Fibroblast of peridontal ligament (primary cell): ENCODE measurements at regions not wholly inside any gene's neighbourhood (a gene's known extent, or its start where the extent isn't known, plus 50 kb on each side); places are given as distances from the start of the nearest gene placed in this dataset.
"Not testable (repeated sequence)": the region's sequence is repeated elsewhere in the genome, so short reads cannot be mapped to it uniquely, and the experiment has no call there.

Experiments
- DNase-seq: peaks from one replicate; pipeline ENCODE4 v3.0.0-alpha.2; 2010; ENCODE audit errors: extremely low read depth

DNA sequence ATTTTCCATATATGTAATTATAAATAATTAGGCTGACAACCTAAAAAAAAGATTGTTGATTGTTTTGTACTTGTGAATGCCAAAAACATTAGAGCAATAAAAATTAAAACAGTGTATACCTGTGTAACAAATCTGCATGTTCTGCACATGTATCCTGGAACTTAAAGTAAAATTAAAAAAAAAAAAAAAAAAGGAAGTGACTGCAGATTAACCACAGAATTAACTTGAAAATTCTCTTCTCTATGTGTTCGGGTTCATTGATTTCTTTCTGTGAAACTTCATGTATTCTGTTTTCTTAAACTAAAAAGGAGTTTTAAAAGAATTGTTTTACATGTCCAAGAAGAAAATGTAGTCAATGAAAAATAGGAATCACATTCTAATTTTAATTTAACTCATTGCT is 95.7 kb downstream of the FASLG start:
- no peak for DNase-seq

DNA sequence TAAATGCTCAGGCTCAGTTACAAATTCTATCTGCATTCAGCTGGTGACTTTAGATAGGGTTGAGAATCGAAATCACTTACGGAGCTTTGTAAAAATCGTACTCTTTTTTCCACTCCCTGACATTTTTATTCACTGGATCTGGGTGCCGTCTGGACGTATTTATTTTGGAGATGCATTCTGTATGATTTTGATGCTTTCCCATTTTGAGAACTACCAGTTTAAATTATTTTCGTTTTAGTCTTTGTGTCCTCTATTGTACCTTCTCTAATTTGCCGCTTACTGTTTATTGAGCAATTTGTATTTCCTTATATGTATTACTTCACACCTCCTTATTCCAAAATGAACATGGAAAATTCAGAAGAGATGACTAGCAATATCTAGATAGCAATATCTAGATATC is 96.2 kb downstream of the FASLG start:
- DNase-seq: no peak

DNA sequence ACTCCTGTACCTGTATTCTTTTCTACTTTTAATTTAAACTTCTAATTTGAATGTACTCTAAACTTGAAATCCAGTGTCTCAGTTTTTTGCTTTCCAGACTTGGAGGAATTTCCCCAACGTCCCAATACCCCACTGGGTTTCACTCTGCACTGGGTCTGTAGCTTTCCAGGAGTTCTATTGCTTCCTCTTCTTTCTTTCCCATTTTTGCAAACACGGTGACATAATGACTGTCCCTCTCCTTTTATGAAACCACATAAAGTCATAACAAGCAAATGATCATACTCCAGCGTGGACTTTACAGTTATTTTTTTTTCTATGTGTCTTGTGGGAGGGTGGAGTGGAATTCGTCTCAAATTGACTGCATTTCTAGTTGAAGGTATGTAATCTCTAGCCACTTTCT is 97.1 kb downstream of the FASLG start:
- DNase-seq: no peak

DNA sequence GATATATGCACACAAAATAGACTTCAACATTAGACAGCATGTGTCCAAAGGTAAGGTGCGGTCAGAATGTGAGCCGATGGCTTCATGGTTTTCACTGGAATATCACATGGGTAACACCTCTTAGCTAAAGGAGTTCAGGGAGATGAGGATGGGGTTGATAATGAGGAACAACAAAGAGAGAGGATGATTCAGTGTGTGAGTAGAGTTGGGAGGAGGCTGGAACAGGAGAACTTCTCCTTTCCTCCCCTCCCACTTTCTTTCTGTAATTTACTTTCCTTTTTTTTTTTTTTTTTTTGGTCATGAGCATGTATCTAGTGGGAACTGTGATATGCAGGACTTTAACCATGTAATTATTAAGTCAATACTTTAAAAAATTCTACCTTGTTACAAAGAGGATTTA is 99.4 kb downstream of the FASLG start:
- DNase-seq: no peak

DNA sequence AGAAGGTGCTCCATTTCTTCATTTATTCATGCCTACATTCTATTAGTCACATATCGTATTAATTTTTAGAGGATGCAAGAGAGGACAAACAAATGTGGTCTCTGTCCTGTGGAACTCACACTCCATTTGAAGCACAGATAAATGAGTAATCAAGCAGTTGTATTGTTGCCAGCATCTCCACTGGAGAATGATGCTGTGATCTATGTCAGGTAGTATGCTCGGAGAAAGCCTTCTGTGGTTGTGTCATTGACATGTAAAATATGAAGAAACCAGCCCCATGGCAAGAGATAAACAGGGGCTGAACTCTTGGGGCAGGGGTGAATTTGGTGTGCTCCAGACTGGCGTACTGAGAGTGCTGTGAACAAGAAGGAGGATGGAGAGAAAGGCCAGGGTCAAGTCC is 101.2 kb downstream of the FASLG start:
- no peak for DNase-seq

DNA sequence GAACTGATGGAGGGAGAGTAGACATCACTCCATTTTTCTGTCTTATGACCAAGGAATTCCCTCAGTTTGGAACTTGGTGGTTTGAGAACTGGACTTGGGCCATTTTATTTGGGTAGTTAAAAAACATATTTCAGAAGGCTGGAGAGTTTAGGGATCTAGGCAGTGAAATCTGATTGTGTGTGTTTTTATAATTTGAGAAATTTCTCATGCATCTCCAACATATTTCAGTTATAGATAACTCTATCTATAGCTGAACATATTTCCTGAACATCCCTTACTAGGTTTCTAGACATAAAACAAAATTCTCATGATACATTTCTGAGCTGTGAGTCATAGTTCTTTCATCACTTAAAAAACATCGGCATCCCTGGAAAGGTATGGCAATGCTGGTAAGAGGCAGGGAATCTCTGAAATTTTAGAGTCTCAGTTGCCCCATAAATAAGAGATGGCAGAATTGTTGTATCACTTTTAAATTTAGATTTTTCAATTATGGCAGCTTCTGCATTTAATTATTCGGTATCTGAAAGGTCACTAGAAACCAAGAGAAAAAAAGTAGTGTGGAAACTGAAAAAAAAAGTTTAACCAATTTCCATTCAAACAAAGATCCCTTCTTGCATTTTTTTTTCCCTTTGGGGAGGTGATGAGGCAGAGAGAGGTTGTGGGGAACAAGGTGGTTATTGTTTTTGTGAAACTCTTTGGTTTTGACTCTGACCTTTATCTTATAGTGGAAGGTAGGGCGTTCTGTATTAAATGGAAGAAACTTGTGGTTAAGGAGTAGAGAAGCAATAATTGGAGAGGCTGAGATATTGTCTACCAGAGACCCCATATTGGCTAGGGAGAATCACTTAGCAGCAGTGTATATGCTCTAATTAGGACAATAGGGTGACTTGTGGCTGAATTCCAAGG is 102.9 kb downstream of the FASLG start:
- DNase-seq: peak; percentile 31

DNA sequence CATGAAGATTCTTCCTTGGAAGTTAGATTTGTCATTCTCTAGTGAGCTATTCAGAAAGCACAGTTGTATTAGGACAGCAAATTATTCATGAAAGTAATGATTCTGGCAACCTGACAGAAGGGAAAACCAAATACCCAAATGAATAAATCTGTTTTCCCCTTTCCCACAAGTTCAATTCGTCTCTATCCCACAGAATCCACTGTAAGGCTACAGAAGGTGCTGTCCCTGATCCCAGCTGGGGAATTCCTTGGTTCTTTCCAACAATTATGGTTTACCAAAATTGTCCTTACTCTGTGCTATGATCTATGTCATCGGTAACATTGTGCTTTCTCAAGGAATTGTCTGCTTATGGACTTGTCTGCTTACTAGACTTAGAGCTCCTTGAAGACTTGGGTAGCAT is 104.2 kb downstream of the FASLG start:
- DNase-seq: no peak

DNA sequence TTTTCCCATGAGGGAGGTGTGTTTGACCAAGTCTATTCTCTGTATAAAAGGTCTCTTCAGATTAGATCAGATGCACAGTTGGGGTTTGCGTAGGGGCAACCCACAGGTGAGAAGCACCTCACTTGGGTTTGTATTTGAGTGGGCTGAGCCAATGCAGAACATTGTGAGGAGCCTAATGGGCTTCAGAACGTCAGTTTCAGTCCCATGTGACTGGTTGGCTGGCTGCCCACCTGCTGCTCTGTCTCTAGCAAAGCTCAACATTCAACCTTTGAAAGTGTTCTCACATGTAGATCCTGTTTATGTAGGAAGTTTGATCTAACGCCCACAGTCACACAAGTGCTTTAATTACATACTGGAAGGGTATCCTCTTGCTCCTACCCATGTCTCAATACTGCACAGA is 105.5 kb downstream of the FASLG start:
- DNase-seq: no peak

DNA sequence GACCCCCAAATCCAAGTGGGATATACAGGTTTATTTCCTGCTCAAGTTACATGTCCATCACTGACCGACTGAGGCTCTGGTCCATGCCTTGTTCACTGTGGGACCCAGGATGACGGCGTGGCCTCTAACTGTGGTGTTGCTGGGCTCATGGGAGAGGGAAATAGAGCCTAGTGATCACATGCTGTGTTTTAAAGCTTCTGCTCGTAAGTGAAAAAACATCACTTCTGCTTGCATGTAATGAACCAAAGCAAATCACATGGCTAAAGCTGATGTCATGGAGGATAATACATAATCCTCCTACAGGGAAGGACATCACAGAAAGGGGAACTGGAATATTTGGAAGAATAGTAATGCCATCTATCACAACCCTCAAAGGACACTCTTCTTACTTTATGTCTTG is 107.6 kb downstream of the FASLG start:
- no peak for DNase-seq

DNA sequence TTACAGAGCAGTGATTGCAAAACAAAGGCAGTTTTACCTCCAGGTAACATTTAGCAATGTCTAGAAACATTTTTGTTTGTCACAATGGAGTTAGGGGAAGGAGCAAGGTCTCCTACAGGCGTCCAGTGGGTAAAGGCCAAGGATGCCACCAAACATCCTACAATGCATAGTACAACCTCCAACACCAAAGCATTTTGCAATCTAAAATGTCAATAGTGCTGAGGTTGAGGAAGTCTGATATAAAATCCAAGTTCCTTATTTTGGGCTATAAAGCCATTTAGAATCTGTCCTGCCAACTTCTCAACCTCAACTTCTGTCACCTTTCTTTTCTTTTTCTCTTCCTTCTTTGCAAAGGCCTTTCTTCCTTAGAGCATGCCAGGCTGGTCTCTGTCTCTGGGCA is 111.2 kb downstream of the FASLG start:
- DNase-seq: no peak

DNA sequence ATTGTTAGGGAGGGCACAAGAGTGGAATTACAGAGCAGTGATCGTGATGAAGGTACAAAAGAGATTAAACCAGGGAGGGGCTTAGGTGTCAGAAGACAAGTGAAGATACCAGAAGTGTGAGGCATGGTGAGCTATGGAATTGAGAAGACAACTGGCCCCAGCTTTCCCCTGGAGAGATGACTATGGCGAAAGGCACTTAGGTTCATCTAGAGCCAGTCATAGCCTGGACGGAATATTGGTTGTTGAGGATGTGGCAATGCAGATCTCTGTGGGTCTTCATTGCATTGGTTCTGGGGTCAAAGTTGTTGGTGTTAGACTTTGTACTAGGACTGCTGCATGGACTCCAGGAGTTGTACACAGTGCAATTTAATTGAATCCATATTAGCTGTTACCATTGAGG is 115.7 kb downstream of the FASLG start:
- no peak for DNase-seq

DNA sequence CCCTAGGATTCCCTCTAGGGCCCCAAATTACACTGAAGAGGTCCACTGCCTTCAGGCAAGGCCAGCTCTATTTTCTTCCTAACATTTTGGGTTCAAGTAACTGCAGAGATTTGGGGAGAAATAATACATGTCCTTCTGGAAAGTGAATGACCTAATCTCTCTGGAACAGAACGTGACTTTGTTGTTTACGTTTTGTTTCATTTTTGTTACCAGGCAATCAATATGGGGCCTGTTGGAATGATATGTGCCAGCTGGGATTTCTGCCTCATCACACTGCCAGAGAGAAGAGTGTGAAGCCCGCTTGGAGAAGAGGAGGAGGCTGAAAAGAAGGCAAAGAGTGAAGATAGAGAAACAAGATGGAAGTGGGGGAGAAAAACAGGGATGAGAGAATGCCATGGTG is 116.7 kb downstream of the FASLG start:
- DNase-seq: peak; percentile 34

DNA sequence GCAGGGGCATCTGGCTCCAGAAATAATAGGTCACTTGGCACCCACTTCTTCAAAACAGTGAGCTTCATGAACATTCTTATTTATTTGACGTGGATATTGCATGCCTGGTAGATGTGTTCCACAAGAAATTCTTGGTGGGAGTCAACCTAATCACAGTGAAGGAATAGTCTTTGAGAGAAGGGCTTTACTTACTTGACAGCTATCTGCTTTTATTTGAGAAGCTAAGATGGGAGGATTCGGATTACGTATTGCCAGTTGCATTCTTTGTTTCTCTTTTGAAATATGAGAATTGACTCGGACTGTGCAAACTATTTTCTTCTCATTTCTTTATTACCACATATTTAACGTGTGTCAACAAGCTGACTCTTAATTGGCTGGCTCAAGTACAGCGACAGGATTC is 117.2 kb downstream of the FASLG start:
- DNase-seq: peak; percentile 15

DNA sequence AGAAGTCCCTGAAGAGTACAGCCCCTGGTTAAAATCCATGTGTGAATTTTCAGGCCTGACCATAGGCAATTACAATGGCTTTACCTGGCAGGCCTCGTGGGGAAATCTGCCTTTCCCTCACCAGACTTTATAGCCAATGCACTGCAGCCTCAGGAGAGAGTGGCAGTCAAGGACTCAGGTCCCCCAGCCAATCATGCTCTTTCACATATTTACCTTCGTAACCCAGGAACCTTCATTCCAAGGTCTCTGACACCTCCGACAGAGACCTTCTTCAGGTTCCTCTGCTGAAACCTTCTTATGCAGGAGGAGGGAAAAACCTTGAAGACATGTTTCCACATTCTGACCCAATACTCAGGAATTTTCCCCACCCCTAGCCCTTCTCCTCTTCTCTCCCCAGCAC is 118.9 kb downstream of the FASLG start:
- DNase-seq: no peak

DNA sequence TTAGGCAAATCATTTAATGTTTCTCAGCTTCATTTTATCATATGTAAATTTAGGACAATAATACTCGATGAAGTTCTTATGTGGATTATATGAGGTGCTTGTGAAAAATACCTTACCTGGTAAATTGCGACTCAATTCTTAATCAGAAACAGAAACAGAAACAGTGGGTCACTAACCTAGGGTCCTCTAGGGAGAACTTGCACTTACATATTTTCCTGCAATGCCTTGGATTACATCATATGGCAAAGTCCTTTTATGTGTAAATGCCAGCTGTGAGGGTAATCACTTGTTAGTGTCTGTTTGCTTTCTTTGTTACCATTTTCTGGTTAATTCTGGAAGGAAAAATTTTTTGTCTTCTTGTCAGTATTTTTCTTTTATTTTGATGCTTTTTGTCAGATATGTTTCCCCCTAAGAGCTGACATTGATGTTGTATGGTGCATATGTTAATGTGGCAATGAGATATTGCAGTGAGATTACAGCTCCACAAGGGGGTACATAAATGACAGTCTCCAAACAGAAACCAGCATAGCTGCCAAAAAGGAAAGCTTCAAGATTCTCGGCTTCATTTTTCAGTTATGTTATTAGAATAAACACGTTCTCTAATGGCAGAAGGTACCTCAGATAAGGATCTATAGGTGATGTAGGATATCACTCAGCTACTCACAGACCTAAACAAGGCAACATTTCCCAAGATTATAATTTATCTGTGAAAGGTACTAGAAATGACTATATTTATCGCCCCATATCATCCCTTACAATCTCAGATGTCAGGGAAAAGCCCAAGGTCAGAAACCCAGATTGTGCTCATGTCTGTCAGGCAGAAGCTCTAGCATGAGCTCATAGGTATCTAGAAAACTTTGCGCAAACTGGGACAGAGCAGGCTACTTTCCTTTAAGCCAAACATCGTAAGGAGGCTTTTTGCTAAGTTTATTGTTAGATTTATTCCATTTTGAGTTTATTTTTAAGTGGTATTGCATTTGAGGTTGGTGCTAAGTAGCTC is 119.9 kb downstream of the FASLG start:
- DNase-seq: peak; percentile 28

DNA sequence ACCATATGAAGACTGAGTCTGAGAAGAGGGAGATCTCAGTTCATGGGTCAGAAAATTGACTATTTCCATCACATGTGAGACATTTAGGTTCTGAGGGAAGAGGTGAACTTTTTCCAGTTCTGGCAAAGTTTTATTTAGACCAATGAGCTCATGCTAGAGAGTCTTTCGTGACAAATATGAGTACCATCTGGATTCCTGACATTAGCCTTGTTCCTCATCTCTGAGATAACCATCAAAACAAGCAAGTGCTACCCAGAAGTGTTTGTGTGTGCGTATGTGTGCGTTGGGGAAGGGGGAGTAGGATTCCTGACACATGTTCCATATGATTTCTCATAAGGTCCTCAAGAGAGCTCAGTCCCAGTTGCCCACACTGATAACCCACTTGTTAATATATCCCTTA is 120.6 kb downstream of the FASLG start:
- no peak for DNase-seq

DNA sequence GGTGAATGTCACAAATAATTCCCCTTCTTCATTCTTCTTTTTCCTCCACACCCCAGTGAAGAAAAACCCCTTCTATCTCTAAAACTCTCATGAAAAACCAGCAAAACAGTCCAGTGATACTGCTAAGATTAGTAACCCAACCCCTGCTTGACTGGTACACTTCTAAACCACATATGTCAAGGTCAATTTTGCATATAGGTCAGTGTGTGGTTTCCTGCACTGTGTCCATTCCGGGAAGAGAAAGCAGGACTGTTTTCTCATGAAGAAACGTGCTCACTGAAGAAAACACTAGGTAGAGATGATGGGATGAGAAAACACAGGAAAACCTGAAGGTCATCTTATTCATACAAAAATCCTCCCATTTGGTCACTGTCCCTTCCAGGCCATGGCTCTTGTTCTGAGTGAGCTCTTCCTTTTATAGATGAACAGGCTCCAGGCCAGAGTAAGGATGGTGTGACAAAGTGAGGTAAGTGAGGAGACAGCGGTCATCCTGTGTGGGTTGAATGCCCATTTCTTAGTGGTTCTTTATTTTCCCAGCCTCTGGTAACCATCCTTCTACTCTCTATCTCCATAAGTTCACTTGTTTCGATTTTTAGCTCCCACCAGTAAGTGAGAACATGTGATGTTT is 122.7 kb downstream of the FASLG start:
- no peak for DNase-seq

DNA sequence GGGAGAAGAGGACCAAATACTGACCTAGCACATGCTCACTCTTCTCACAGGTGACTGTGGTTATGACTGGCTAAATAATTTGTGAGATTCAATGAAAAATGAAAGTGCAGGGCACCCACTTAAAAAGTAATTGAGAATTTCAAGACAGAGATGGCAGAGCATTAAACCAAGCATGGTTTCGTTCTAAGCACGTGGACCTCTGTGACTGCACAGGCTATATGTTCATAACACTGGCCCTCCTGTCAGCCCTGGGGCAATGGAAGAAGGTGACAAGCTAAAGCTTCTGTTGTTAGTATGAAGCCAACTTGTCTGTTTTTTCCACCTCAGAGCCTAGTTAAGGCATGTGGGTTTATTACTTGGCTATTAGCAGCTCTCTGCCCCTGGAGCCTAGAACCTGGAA is 130.9 kb downstream of the FASLG start:
- DNase-seq: no peak

DNA sequence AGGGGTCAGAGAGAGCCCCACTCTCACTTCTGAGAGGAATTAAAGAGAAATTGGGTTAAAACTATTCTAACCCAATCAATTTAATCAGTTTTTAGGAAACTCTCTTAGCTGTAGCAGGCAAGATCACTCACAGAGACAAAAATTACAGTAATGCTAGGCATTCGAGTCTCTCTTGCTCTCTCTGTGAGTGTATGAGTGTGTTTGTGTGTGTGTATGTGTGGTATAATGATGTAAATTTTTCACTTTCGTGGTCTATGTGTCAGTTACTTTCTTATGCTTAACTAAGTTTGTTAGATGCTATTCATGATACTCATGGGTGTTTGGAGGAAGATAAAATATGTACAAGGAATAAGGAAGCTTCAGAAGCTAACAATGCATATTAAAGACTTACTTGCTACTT is 131.3 kb downstream of the FASLG start:
- DNase-seq: peak; percentile 8

DNA sequence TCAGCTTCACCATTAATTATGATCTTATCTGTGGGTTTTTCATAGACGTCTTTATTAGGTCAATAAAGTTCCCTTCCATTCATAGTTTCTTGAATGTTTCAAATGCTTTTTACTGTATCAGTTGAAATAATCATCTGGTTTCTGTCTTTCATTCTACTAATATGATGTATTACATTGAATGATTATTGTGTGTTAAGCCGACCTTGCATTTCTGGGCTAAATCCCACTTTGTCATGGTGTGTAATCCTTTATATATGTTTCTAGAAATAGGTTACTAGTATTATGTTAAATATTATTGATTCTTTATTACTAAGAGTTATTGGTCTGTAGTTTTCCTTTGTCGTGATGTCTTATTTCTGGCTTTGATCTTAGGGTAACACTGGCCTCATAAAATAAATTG is 134.9 kb downstream of the FASLG start:
- DNase-seq: no peak

DNA sequence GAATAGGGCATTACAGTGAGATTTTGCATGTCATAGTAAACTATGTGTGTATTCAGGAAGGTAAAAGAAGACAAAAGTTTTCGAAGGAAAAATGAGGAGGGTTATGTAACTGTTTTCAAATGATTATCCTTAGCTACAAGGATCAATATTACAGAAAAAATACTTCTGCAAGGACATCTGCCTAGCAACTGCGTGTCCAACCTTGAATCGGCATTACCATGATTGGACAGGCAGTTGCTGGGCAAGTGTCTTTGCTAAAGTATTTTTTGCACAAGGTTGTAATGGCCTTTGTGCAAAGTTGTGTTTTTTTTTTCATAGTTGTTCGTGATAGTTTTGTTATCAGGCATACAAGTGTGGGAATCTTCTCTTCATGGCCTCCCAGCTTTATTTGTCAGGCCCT is 136.8 kb downstream of the FASLG start:
- DNase-seq: no peak

DNA sequence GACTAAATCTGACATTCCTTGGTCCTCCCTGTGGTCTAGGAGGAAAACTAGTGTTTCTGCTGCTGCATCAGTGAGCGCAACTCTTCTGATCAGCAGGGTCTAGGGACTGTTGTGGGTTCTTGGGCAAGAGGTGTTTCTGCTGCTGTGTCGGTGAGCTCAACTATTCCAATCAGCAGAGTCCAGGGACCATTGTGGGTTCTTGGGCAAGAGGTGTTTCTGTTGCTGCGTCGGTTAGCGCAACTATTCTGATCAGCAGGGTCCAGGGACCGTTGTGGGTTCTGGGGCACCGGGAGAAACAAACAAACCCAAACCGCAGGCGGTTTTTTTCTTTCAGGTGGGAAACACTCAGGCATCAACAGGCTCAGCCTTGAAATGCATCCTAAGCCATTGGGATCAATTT is 140.9 kb downstream of the FASLG start:
- not testable (repeated sequence) for DNase-seq
